NCI-H460 (cell line): ENCODE measurements at regions not wholly inside any gene's neighbourhood (a gene's known extent, or its start where the extent isn't known, plus 50 kb on each side); places are given as distances from the start of the nearest gene placed in this dataset.
"Not testable (repeated sequence)": the region's sequence is repeated elsewhere in the genome, so short reads cannot be mapped to it uniquely, and the experiment has no call there.

Source experiments
- DNase-seq: peaks from one replicate; pipeline ENCODE4 v3.0.0-alpha.2; 2016; ENCODE audit warnings: low read depth; ENCODE audit errors: extremely low read depth

- DNase-seq = no peak
These were observed 451.6 kb downstream of the TRHDE start for GRCh38 chr12:72723732-72724131.

DNA sequence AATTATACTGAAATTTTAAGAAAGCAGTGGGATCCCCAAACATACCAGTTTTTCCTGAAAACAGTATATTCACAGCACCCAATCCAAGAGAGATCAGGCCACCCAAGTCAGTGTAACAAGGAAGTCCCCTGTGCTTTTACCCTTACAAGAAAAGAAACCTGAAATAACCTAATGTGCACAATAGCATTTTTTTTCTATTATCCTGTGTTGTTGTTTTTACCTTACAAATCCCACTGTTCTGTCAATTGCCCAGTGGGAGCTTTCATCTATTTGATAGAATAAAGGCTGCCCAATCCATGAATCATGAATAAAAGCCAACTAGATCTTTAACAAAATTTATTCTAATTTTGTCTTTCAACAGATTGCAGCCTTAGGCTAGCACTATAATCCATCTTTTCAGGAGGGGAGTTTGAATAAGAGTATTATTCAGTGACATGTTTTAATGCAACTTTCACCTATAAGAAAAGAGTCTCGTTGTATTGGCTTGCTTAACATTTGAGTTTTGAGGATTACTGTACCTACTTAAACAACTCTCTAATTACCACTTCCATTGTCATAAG is 457.4 kb downstream of the TRHDE start:
- no peak for DNase-seq

DNA sequence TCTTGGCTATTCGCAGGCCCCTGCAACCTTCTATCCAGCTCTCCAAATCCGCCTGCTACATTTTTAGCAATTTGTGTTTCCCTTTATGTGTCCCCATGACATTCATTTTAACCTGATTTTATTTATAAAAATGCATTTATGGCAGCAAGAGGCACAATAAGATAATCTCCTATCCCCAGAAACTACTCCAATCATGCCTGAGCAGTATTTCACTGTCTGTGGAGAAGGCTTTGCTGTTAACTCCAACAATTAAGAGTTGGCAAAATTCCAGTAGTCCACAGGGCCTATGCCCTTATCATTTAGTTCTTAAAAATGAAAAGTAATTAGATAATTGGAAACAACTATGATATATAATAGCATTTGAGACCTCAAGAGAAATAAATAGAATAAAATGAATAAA is 462.4 kb downstream of the TRHDE start:
- no peak for DNase-seq

- DNase-seq = no peak
These were observed 466.6 kb downstream of the TRHDE start for GRCh38 chr12:72738811-72739210.

GRCh38 chr12:72740064-72740463 is 467.9 kb downstream of the TRHDE start:
- no peak for DNase-seq

DNA sequence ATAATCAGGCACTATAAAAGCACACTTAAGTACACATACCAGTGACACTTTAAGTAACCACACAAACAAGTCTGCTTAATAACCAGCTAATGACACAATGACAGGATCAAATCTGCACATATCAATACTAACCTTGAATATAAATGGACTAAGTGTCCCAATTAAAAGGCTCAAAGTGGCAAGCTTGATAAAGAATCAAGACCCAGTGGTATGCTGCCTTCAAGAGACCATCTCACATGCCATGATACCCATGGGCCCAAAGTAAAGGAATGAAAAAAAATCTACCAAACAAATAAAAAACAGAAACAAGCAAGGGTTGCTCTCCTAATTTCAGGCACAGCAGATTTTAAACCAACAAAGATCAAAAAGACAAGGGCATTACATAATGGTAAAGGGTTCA is 470.4 kb downstream of the TRHDE start:
- no peak for DNase-seq

DNA sequence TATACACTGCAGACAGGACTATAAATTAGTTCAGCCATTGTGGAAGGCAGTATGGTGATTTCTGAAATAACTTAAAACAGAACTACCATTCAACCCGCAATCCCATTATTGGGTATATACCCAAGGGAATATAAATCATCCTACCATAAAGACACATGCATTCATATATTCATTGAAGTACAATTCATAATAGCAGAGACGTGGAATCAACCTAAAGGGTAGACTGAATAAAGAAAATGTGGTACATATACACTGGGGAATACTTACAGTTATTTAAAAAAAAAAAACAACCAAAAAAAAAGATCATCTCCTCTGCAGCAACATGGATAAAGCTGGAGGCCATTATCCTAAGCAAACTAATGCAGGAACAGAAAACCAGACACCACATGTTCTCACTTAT is 473.9 kb downstream of the TRHDE start:
- DNase-seq = no peak

GRCh38 chr12:72747111-72747849 is 475.1 kb downstream of the TRHDE start:
- no peak for DNase-seq

GRCh38 chr12:72748971-72749370 is 476.8 kb downstream of the TRHDE start:
- no peak for DNase-seq

GRCh38 chr12:72753571-72753970 is 481.4 kb downstream of the TRHDE start:
- DNase-seq = no peak

DNA sequence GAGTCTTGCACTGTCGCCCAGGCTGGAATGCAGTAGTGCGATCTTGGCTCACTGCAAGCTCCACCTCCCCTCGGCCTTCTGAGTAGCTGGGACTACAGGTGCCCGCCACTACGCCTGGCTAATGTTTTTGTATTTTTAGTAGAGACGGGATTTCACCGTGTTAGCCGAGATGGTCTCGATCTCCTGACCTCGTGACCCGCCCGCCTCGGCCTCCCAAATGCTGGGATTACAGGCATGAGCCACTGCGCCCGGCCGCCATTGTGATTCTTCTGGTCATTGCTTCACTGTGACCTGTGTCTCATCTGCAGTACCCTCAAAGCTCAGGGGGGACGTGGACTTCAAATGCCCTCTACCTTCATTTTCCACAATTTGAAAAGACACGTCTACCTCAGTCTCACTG is 481.9 kb downstream of the TRHDE start:
- not testable (repeated sequence) for DNase-seq

DNA sequence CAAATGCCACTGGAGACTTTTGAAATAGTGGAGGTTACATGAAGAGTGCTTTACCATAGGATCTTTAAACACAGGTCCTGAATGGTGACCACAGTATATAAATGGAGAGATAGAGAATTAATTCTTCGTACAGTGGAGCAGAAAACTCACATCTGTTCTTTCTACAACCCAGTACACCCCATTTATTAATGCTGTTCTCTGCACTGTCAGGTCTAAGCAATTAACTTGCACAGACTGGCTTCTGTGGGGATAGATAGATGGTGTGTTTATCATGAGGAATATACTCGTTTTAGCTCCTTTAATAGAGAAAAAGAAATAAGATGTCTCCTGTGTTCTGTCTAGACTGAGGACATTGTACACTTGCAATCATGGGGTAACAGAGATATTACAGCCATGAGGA is 494.3 kb downstream of the TRHDE start:
- no peak for DNase-seq

- no peak for DNase-seq
These were observed 501.9 kb downstream of the TRHDE start for GRCh38 chr12:72774023-72774422.

- no peak for DNase-seq
These were observed 505.6 kb downstream of the TRHDE start for GRCh38 chr12:72777806-72778205.

- no peak for DNase-seq
These were observed 518.1 kb downstream of the TRHDE start for GRCh38 chr12:72790273-72790672.

DNA sequence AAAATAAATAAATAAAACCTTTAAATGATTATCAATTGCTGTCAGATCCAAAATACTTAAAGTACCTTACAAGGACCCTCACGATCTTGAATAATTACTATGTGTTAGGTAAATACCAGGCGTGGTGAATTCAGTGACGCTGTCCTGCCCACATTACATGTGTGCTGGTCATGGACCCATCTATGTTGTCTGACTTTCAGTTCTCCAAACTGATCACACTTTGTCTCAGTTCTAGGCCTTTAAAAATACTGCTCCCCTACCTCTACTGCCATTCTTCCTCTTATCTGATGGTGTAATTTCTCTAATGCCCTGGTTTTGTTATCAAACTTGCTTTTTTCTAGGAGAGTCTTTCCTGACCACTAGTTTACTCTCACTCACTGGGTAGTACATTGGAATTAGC is 520.7 kb downstream of the TRHDE start:
- DNase-seq = no peak

DNA sequence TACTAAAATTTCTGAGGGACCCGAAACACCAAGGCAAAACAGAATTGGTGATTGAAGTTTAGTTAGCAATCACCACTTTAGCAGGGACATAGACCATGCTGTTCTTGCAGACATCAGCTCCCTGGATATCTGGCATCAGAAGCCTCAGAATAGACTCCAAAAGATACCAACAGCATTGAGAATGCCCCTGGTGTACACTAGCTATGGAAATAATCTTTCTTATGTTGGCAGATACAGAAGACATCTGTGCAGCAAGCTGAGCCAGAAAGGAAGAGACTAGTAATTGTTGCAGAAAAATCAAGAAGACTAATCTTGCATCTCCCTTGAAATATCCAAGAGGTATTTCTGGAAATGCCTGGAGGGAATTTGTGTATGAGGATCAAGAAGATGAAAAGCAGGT is 521.6 kb downstream of the TRHDE start:
- DNase-seq = no peak

DNA sequence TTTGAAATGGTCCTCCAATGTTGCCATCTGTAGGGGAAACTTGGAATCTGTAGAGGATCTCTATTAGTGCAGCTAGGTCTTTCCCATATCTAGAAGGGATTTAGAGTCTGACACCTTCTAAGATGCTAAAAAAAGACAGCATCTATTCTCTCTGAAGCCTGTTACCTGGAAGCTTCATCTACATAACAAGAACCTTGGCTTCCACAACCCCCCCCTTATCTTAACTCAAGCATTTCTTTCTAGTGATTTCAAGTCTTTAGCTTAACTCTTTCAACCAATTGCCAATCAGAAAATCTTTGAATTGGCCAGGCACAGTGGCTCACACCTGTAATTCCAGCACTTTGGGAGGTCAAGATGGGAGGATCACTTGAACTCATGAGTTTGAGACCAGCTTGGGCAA is 543.3 kb downstream of the TRHDE start:
- DNase-seq = no peak

- no peak for DNase-seq
These were observed 556.6 kb downstream of the TRHDE start for GRCh38 chr12:72828662-72829324.

- DNase-seq = no peak
These were observed 557.7 kb downstream of the TRHDE start for GRCh38 chr12:72829838-72830237.

DNA sequence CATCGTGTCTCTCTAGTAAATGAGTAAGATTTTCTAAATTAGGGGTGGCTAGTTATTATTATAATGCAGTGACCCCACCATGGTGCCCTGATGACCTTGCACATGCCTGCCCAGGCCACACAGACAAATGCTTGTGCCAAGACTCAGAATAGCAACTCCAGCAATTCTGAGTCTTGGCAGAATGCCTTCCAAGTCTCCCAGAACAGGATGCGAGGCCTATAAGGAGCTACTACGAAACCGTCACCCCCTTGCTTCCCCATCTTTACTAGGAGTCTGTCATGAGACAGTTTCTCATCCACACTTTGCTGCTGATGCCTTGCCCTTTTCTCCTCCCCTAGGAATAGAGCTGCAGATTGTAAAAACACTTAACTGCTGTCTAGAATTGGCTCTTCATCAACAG is 559.9 kb downstream of the TRHDE start:
- no peak for DNase-seq

DNA sequence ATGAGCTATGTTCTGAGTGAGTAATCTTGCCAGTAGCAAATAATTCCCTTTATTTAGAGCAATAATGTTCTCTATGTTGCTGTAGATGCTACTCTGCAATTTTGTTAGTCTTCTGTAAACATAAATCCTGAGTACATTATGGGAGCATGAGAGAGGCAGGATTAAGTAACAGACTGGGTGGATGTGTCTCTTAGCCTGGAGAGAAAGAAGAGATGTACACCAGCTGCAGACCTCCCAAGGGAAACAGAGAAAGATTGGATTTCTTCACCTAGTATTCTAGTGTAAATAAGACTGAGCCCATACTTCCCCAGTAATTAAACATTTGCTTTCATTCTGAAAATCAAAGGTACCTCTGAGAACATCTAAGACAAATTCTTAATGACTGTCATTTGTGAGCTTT is 564.0 kb downstream of the TRHDE start:
- no peak for DNase-seq
